Mammary epithelial cell (primary cell): ENCODE measurements at regions not wholly inside any gene's neighbourhood (a gene's known extent, or its start where the extent isn't known, plus 50 kb on each side); places are given as distances from the start of the nearest gene placed in this dataset.
"Not testable (repeated sequence)": the region's sequence is repeated elsewhere in the genome, so short reads cannot be mapped to it uniquely, and the experiment has no call there.

Source experiments
- EZH2 ChIP-seq: IDR thresholded peaks from 2 replicates; pipeline ENCODE4 v1.6.1; 2012; ENCODE audit warnings: low read length, inconsistent platforms, borderline replicate concordance
- TF ChIP-seq, protein P1 (sequence below), 2 donors: IDR thresholded peaks in 1 of 2; conservative IDR thresholded peaks in 1 of 2; 2 replicates each; pipeline ENCODE4 v1.5.1; 2011 to 2012; ENCODE audit warnings: inconsistent platforms in 2 of 2, low read length in 2 of 2, mild to moderate bottlenecking in 2 of 2, control low read depth in 1 of 2, low read depth in 1 of 2; ENCODE audit not compliant: insufficient read depth in 1 of 2; ENCODE audit errors: extremely low read depth in 1 of 2

DNA sequence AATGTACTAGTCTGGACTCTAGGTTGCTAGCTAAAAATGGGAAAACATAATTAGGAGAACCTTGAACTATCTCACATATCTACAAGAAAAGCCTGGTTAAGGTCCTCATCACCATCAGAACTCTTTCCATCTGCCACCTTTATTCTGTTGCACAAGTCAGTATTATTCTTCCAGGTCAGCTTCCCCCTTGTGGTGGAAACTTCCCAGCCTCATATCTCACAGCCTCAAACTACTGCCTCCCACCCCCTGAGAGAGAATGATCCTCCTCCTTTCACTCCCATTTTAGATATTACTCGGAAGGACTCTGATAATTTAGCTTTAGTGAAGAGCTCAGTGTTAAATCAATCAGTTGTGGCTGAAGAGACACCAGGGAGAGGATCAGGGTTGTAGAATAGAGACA lies 197.3 kb downstream of the ZNF92 start:
- TF ChIP-seq, protein P1, sequence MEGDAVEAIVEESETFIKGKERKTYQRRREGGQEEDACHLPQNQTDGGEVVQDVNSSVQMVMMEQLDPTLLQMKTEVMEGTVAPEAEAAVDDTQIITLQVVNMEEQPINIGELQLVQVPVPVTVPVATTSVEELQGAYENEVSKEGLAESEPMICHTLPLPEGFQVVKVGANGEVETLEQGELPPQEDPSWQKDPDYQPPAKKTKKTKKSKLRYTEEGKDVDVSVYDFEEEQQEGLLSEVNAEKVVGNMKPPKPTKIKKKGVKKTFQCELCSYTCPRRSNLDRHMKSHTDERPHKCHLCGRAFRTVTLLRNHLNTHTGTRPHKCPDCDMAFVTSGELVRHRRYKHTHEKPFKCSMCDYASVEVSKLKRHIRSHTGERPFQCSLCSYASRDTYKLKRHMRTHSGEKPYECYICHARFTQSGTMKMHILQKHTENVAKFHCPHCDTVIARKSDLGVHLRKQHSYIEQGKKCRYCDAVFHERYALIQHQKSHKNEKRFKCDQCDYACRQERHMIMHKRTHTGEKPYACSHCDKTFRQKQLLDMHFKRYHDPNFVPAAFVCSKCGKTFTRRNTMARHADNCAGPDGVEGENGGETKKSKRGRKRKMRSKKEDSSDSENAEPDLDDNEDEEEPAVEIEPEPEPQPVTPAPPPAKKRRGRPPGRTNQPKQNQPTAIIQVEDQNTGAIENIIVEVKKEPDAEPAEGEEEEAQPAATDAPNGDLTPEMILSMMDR (conservative IDR thresholded peaks at IDR 0.05 in 1 of 2, IDR thresholded peaks at IDR 0.05 in 1 of 2; ENCODE audit: extremely low read depth in 1 of 2, insufficient read depth in 1 of 2, low read depth in 1 of 2, low read length in 2 of 2), result not testable (repeated sequence)
- TF ChIP-seq EZH2, result not testable (repeated sequence)
